Loucy (cell line): ENCODE measurements at regions not wholly inside any gene's neighbourhood (a gene's known extent, or its start where the extent isn't known, plus 50 kb on each side); places are given as distances from the start of the nearest gene placed in this dataset.

Experiments
- CTCF ChIP-seq: fragments of 200-600 bp; sonication (generic); conservative IDR thresholded peaks from 2 replicates; pipeline ENCODE4 v1.5.1; 2014; ENCODE audit warnings: mild to moderate bottlenecking, antibody characterized with exemption, low read length
- EZH2phosphoT487 ChIP-seq: fragments of 200-600 bp; IDR thresholded peaks from 2 replicates; pipeline ENCODE4 v1.6.1; 2018; ENCODE audit warnings: antibody characterized with exemption, mild to moderate bottlenecking, moderate library complexity, borderline replicate concordance

GRCh38 chr6:145272246-145272645 lies 463.1 kb downstream of the EPM2A start:
- TF ChIP-seq CTCF (no peak), EZH2phosphoT487 (no peak)
